ENCODE measurements at regions not wholly inside any gene's neighbourhood (a gene's known extent, or its start where the extent isn't known, plus 50 kb on each side); places are given as distances from the start of the nearest gene placed in this dataset.

- TF ChIP-seq ZNF318 (CRISPR knock-in tag; IDR thresholded peaks at IDR 0.05) = no peak
- TF ChIP-seq ZNF841 (CRISPR knock-in tag; IDR thresholded peaks at IDR 0.05; ENCODE audit: borderline replicate concordance) = no peak
- no peak for TF ChIP-seq ZNF124 (CRISPR knock-in tag; IDR thresholded peaks at IDR 0.05)
- no peak for TF ChIP-seq ZNF574 (CRISPR knock-in tag; IDR thresholded peaks at IDR 0.05)
Observed at GRCh38 chr9:21672761-21673160, 129.7 kb upstream of the MTAP start (continued).

Measured in HepG2 (cell line).